AG09309 (cell line): ENCODE measurements at regions not wholly inside any gene's neighbourhood (a gene's known extent, or its start where the extent isn't known, plus 50 kb on each side); places are given as distances from the start of the nearest gene placed in this dataset.

Experiments
- DNase-seq: peaks from one replicate; pipeline ENCODE4 v3.0.0-alpha.2; 2010; ENCODE audit warnings: low read depth
- H3K4me3 ChIP-seq: 2 replicates; pipeline ENCODE4 v1.5.1; 2011; ENCODE audit warnings: mild to moderate bottlenecking, low read depth, low read length, moderate library complexity; ENCODE audit not compliant: control insufficient read depth
- CTCF ChIP-seq: IDR thresholded peaks from 2 replicates; pipeline ENCODE4 v1.5.1; 2011; ENCODE audit warnings: mild to moderate bottlenecking, low read depth, low read length, inconsistent platforms; ENCODE audit not compliant: insufficient read depth, control insufficient read depth; ENCODE audit errors: missing control alignments

DNA sequence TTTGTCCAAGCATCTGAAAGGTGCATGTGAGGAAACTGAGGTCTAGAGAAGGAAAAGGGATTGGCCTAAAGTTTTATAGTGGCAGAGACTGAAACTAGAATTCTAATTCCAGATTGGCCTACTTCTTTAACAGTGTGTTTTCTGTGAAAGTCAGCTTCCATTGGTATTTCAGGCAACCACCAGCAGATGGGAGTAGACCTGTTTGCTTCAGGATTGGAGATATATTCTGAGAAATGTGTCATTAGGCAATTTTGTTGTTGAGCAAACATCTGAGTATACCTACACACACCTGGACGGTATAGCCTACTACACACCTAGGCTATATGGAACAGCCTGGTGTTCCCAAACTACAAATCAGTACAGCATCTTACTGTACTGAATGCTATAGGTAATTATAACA is 207.3 kb upstream of the RADX start:
- no peak overlapping the region for H3K4me3 ChIP-seq
- TF ChIP-seq CTCF = peak; percentile 39
- DNase-seq = no peak

DNA sequence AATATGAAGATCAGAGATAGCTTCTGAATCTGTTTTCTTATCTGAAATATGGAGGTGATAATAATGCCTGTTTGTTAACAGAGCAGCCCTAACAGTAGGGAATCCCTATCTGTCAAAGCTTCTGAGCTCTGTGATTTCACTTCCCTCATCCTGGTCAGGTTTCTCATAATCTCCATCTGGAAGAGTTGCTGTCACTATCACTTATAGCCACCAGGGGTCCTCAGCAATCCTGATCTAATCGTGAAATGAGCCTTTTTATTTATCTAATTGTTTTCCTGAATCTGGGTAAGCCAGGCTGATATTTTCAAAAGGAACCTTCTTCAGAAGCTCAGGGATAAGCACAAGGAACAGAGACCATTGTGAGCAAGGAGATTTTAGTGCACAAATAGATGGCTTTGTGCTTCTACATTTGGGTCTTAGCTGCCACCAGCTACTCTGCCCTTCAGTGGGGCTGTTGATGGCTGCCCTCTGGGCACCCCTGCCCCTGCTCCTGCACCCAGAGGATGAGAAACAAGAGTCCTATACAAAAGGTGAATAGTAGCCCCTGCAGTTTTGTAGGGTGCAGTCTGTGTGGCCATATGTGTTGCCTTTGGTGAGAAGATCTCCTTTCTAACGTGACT is 196.4 kb upstream of the RADX start:
- DNase-seq = no peak

GRCh38 chrX:106436691-106437090 is 175.1 kb upstream of the RADX start:
- no peak overlapping the region for H3K4me3 ChIP-seq
- no peak for DNase-seq
- no peak for TF ChIP-seq CTCF

More for the DNA sequence above, 196.4 kb upstream of the RADX start:
- H3K4me3 ChIP-seq = no peak overlapping the region
- peak; percentile 64 for TF ChIP-seq CTCF

DNA sequence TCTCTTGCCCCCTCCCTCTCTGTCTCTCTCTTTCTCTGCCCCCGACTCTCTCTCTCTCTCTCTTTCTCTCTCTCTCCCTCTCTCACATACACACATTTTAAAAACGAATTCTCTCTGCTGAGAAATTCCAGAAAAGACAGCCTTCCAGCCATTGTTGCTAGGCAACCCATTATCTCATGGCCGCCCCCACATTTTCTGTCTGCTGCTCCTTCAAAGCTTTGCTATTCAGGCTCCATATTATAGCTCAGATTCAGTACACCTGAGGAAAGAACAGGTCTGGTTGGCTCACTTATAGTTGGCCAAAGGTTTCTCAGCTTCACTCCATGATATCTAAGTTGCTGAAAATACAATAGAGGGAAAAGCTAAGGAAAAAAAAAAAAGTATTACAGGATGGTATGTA is 174.4 kb upstream of the RADX start:
- no peak for DNase-seq
- no peak for TF ChIP-seq CTCF

DNA sequence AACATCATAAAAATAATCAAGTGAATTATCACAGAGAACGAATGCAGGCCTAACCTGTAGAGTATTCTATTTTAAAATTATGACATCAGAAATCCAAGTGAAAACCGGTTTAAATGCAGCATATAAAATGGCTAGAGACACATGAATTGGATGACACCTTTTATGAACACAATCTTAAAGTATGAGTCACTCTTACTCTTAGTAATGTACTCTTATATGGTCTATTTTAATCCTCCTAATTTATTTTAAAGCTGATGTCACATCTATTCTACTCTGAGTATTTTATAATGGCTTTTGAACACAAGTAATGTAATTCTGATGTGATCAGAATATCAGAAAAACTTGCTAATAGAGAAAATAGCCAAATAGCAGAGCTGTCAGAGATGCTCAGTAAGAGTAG is 161.4 kb upstream of the RADX start:
- H3K4me3 ChIP-seq = no peak overlapping the region
- TF ChIP-seq CTCF = no peak
- no peak for DNase-seq

More for the DNA sequence above, 174.4 kb upstream of the RADX start:
- H3K4me3 ChIP-seq = no peak overlapping the region

- TF ChIP-seq CTCF = no peak
- no peak overlapping the region for H3K4me3 ChIP-seq
- DNase-seq = no peak
These were observed 159.8 kb upstream of the RADX start for GRCh38 chrX:106451933-106452332.

- TF ChIP-seq CTCF = no peak
- H3K4me3 ChIP-seq = no peak overlapping the region
- DNase-seq = no peak
These were observed 156.8 kb upstream of the RADX start for GRCh38 chrX:106454991-106455390.
